ENCODE measurements at regions not wholly inside any gene's neighbourhood (a gene's known extent, or its start where the extent isn't known, plus 50 kb on each side); places are given as distances from the start of the nearest gene placed in this dataset.

GRCh38 chr10:42177077-42177792, 461.1 kb downstream of the ZNF33B start:
- no peak overlapping the region for H3K9ac ChIP-seq (ENCODE audit: extremely low read depth, low read length, poor library complexity, severe bottlenecking)
- 92% methylated on average over 68 of the region's 93 CpGs; no CpG with 5 or more reads in 1 of the 2 experiments for WGBS, 2 experiments (ENCODE audit: insufficient coverage in 1 of 2, insufficient read length in 1 of 2)
- H3K27ac ChIP-seq (ENCODE audit: low read depth, low read length), result no peak overlapping the region
- H3K27me3 ChIP-seq (ENCODE audit: control insufficient read depth, insufficient read depth, low read length, poor library complexity, severe bottlenecking), result no peaks in the 10 kb centered on the region
- no peak for DNase-seq
- TF ChIP-seq CTCF (conservative IDR thresholded peaks at IDR 0.05), result no peak
- H3K36me3 ChIP-seq (ENCODE audit: control insufficient read depth, insufficient read depth, low read length), result no peaks in the 10 kb centered on the region
- no peaks in the 10 kb centered on the region for H3K27me3 Mint-ChIP-seq (ENCODE audit: insufficient read depth)
- H3K4me3 ChIP-seq (ENCODE audit: low read length), result no peak overlapping the region
- no peaks in the 10 kb centered on the region for H3K4me1 ChIP-seq (ENCODE audit: control insufficient read depth, insufficient read depth, low read length)
- no peak overlapping the region for H3K4me3 Mint-ChIP-seq
- no peak overlapping the region for H3K27ac Mint-ChIP-seq
- no peaks in the 10 kb centered on the region for H3K4me1 Mint-ChIP-seq
- H3K9me3 ChIP-seq (ENCODE audit: control insufficient read depth, low read length), result peaks cover 26% of the 10 kb centered on the region
- H3K9me3 Mint-ChIP-seq, result peaks cover 78% of the 10 kb centered on the region
- H3K36me3 Mint-ChIP-seq (ENCODE audit: low read depth), result peaks cover 2% of the 10 kb centered on the region

GRCh38 chr10:42150428-42151061, 487.8 kb downstream of the ZNF33B start:
- DNase-seq, result no peak
- Mint-ChIP-seq H3K27ac (no peak overlapping the region), H3K27me3 (ENCODE audit: insufficient read depth) (no peaks in the 10 kb centered on the region), H3K9me3 (peaks cover 85% of the 10 kb centered on the region), H3K4me3 (no peak overlapping the region), H3K4me1 (no peaks in the 10 kb centered on the region), H3K36me3 (ENCODE audit: low read depth) (no peaks in the 10 kb centered on the region)
- Histone ChIP-seq H3K27ac (ENCODE audit: low read depth, low read length) (no peak overlapping the region), H3K27me3 (ENCODE audit: control insufficient read depth, insufficient read depth, low read length, poor library complexity, severe bottlenecking) (no peaks in the 10 kb centered on the region), H3K9me3 (ENCODE audit: control insufficient read depth, low read length) (peaks cover 19% of the 10 kb centered on the region), H3K9ac (ENCODE audit: extremely low read depth, low read length, poor library complexity, severe bottlenecking) (no peak overlapping the region), H3K4me1 (ENCODE audit: control insufficient read depth, insufficient read depth, low read length) (no peaks in the 10 kb centered on the region), H3K4me3 (ENCODE audit: low read length) (no peak overlapping the region), H3K36me3 (ENCODE audit: control insufficient read depth, insufficient read depth, low read length) (no peaks in the 10 kb centered on the region)
- no peak for TF ChIP-seq CTCF (conservative IDR thresholded peaks at IDR 0.05)
- 95 to 96% methylated on average over 10 to 58 of the region's 59 CpGs for WGBS, 2 experiments (ENCODE audit: insufficient coverage in 1 of 2, insufficient read length in 1 of 2)

- Histone ChIP-seq H3K9me3 (ENCODE audit: control insufficient read depth, low read length) (peaks cover 21% of the 10 kb centered on the region), H3K36me3 (ENCODE audit: control insufficient read depth, insufficient read depth, low read length) (no peaks in the 10 kb centered on the region), H3K9ac (ENCODE audit: extremely low read depth, low read length, poor library complexity, severe bottlenecking) (no peak overlapping the region), H3K27me3 (ENCODE audit: control insufficient read depth, insufficient read depth, low read length, poor library complexity, severe bottlenecking) (no peaks in the 10 kb centered on the region), H3K4me1 (ENCODE audit: control insufficient read depth, insufficient read depth, low read length) (no peaks in the 10 kb centered on the region), H3K27ac (ENCODE audit: low read depth, low read length) (no peak overlapping the region), H3K4me3 (ENCODE audit: low read length) (no peak overlapping the region)
- DNase-seq, result no peak
- TF ChIP-seq CTCF (conservative IDR thresholded peaks at IDR 0.05), result no peak
- no peak overlapping the region for H3K4me3 Mint-ChIP-seq
- H3K27ac Mint-ChIP-seq, result no peak overlapping the region
- WGBS, 2 experiments (ENCODE audit: insufficient coverage in 1 of 2, insufficient read length in 1 of 2), result 93 to 95% methylated on average over 41 to 78 of the region's 78 CpGs
- H3K27me3 Mint-ChIP-seq (ENCODE audit: insufficient read depth), result no peaks in the 10 kb centered on the region
- peaks cover 86% of the 10 kb centered on the region for H3K9me3 Mint-ChIP-seq
- no peaks in the 10 kb centered on the region for H3K4me1 Mint-ChIP-seq
- H3K36me3 Mint-ChIP-seq (ENCODE audit: low read depth), result no peaks in the 10 kb centered on the region
Observed at GRCh38 chr10:42149722-42150427, 488.5 kb downstream of the ZNF33B start.
